HepG2 (cell line): ENCODE measurements at regions not wholly inside any gene's neighbourhood (a gene's known extent, or its start where the extent isn't known, plus 50 kb on each side); places are given as distances from the start of the nearest gene placed in this dataset.
A peak's percentile ranks its signal among the peaks of the same experiment; 100 is the strongest.

Source experiments
- ATRX ChIP-seq: sonication (generic); formaldehyde crosslinking; IDR thresholded peaks from 2 replicates; pipeline ENCODE4 v1.4.0; 2020; ENCODE audit warnings: missing genetic modification reagents, borderline replicate concordance
- HNF4A ChIP-seq: sonication (generic); formaldehyde crosslinking; IDR thresholded peaks from 2 replicates; pipeline ENCODE4 v1.4.0; 2020; ENCODE audit warnings: missing genetic modification reagents
- PREB ChIP-seq: sonication (generic); formaldehyde crosslinking; IDR thresholded peaks from 2 replicates; pipeline ENCODE4 v1.4.0; 2020; ENCODE audit warnings: missing genetic modification reagents
- RBM22 ChIP-seq: fragments of 200-400 bp; formaldehyde crosslinking; optimal IDR thresholded peaks from 2 replicates; pipeline ENCODE3; 2017; ENCODE audit warnings: mild to moderate bottlenecking, low read length, moderate library complexity
- ZNF260 ChIP-seq: sonication (generic); formaldehyde crosslinking; IDR thresholded peaks from 2 replicates; pipeline ENCODE4 v1.4.0; 2020; ENCODE audit warnings: missing genetic modification reagents, low read depth, mild to moderate bottlenecking, borderline replicate concordance
- ZNF335 ChIP-seq: sonication (generic); formaldehyde crosslinking; IDR thresholded peaks from 2 replicates; pipeline ENCODE4 v1.4.0; 2020; ENCODE audit warnings: missing genetic modification reagents
- ZNF430 ChIP-seq: sonication (generic); formaldehyde crosslinking; IDR thresholded peaks from 2 replicates; pipeline ENCODE4 v1.9.0; 2021; ENCODE audit warnings: mild to moderate bottlenecking, missing genetic modification reagents
- ZNF605 ChIP-seq: sonication (generic); formaldehyde crosslinking; IDR thresholded peaks from 2 replicates; pipeline ENCODE4 v1.8.0; 2022; ENCODE audit warnings: mild to moderate bottlenecking, missing genetic modification reagents
- ZNF724P ChIP-seq: sonication (generic); formaldehyde crosslinking; IDR thresholded peaks from 2 replicates; pipeline ENCODE4 v1.8.0; 2022; ENCODE audit warnings: missing genetic modification reagents, borderline replicate concordance
- TF ChIP-seq, protein P1 (sequence below): sonication (generic); formaldehyde crosslinking; IDR thresholded peaks from 2 replicates; pipeline ENCODE4 v1.4.0; 2020; ENCODE audit warnings: mild to moderate bottlenecking, low read depth, missing genetic modification reagents
- TF ChIP-seq, protein P2 (sequence below): sonication (generic); formaldehyde crosslinking; IDR thresholded peaks from 2 replicates; pipeline ENCODE4 v1.5.0; 2020; ENCODE audit warnings: missing genetic modification reagents
- TF ChIP-seq, protein P3 (sequence below): sonication (generic); formaldehyde crosslinking; IDR thresholded peaks from 2 replicates; pipeline ENCODE4 v1.8.0; 2022; ENCODE audit warnings: mild to moderate bottlenecking, missing genetic modification reagents

GRCh38 chrX:68902706-68903504 is 74.1 kb downstream of the EFNB1 start (continued):
- TF ChIP-seq, protein P1, sequence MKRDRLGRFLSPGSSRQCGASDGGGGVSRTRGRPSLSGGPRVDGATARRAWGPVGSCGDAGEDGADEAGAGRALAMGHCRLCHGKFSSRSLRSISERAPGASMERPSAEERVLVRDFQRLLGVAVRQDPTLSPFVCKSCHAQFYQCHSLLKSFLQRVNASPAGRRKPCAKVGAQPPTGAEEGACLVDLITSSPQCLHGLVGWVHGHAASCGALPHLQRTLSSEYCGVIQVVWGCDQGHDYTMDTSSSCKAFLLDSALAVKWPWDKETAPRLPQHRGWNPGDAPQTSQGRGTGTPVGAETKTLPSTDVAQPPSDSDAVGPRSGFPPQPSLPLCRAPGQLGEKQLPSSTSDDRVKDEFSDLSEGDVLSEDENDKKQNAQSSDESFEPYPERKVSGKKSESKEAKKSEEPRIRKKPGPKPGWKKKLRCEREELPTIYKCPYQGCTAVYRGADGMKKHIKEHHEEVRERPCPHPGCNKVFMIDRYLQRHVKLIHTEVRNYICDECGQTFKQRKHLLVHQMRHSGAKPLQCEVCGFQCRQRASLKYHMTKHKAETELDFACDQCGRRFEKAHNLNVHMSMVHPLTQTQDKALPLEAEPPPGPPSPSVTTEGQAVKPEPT (CRISPR knock-in tag) = no peak
- TF ChIP-seq ZNF430 (0 out of 2 replicates have a peak, but pooled peaks have one; percentile 25), ZNF605 (CRISPR knock-in tag) (peak; percentile 93), HNF4A (CRISPR knock-in tag) (peak; percentile 52), ATRX (CRISPR knock-in tag) (no peak), PREB (CRISPR knock-in tag) (no peak), RBM22 (no peak), ZNF335 (CRISPR knock-in tag) (no peak), ZNF260 (CRISPR knock-in tag) (no peak), ZNF724P (CRISPR knock-in tag) (no peak)
- TF ChIP-seq, protein P2, sequence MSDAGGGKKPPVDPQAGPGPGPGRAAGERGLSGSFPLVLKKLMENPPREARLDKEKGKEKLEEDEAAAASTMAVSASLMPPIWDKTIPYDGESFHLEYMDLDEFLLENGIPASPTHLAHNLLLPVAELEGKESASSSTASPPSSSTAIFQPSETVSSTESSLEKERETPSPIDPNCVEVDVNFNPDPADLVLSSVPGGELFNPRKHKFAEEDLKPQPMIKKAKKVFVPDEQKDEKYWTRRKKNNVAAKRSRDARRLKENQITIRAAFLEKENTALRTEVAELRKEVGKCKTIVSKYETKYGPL (CRISPR knock-in tag) = no peak
- TF ChIP-seq, protein P3, sequence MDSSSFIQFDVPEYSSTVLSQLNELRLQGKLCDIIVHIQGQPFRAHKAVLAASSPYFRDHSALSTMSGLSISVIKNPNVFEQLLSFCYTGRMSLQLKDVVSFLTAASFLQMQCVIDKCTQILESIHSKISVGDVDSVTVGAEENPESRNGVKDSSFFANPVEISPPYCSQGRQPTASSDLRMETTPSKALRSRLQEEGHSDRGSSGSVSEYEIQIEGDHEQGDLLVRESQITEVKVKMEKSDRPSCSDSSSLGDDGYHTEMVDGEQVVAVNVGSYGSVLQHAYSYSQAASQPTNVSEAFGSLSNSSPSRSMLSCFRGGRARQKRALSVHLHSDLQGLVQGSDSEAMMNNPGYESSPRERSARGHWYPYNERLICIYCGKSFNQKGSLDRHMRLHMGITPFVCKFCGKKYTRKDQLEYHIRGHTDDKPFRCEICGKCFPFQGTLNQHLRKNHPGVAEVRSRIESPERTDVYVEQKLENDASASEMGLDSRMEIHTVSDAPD (CRISPR knock-in tag) = peak; percentile 75; the same call in 1 of the 2 replicates
